ENCODE measurements at regions not wholly inside any gene's neighbourhood (a gene's known extent, or its start where the extent isn't known, plus 50 kb on each side); places are given as distances from the start of the nearest gene placed in this dataset.

DNA sequence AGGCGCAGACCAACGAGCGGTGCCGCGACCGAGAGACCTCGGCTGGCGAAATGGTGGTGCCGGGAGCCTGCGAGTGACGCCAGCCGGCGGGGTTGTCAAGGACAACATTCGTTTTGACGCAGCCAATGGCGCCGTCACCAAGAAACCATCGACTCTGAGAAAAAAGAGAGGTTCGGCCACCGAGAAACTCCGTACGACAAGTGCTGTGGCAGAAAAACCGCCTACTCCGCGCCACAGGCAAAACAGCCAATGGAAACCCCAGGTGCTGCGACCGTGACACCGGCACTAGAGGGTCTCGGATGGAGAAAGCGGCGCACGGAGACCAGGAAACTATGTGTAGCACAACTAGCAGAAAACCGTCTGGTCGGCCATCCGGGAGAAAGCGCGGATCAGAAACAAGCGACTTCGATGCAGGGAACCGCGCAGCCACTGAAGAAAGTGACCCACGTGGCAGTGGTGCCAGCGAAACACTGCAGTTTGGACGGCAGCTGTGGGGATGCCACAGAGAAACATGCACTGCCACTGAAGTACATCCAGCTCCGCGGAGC lies 88.8 kb downstream of the ANXA2R start:
- no peak for DNase-seq
- H3K27me3 Mint-ChIP-seq (ENCODE audit: unreplicated experiment), result peaks cover 1% of the 10 kb centered on the region
- H3K36me3 Mint-ChIP-seq (ENCODE audit: unreplicated experiment), result peaks cover 6% of the 10 kb centered on the region
- H3K4me1 Mint-ChIP-seq (ENCODE audit: low read depth, unreplicated experiment), result no peaks in the 10 kb centered on the region
- H3K4me3 Mint-ChIP-seq (ENCODE audit: unreplicated experiment), result no peak overlapping the region
- peaks cover 6% of the 10 kb centered on the region for H3K9me3 Mint-ChIP-seq (ENCODE audit: unreplicated experiment)
- TF ChIP-seq CTCF (IDR thresholded peaks at IDR 0.05; ENCODE audit: partially characterized antibody, unreplicated experiment), result no peak
- H3K27ac Mint-ChIP-seq (ENCODE audit: unreplicated experiment), result no peak overlapping the region

DNA sequence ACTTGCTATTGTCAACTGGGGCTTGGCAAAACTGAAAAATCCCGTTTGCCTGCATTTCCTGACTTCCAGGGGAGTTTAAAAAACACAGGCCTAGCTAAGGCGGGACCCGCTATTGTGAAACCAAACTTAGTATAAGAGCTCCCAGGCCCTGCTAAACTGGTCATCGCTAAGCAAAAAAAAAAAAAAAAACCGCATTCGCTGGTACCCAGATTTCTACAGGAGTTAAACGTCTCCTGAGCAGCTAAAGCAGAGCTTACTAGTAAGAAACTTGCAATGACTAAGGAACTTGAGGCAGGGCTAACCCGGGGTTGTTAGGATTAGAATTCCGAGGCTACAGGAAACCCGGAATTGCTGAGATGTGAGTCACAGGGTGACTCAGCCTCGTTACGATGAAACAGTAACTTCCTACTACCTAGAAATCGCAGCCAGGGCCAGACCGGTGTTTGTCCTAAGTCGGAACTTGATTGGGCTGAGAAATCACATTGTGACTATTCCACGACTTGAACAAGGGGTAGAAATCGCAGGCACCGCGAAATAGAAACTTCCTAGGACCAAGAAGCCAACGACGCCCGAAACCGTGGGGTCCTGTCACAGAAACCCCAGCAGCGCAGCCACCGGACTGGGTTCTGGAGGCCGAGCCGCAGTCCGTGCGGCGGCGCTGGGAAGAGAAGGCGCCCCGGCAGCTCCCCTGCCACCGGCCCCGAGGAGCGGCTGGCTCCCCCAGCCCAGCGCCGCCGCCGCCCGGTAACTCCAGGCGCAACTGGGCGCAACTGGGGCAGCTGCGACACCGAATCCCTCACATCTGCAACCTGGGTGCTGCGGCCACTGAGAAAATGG lies 89.4 kb downstream of the ANXA2R start:
- Mint-ChIP-seq H3K36me3 (ENCODE audit: unreplicated experiment) (peaks cover 6% of the 10 kb centered on the region), H3K27ac (ENCODE audit: unreplicated experiment) (no peak overlapping the region), H3K27me3 (ENCODE audit: unreplicated experiment) (peaks cover 1% of the 10 kb centered on the region), H3K9me3 (ENCODE audit: unreplicated experiment) (peaks cover 6% of the 10 kb centered on the region), H3K4me3 (ENCODE audit: unreplicated experiment) (peak overlapping the region; percentile 49), H3K4me1 (ENCODE audit: low read depth, unreplicated experiment) (no peaks in the 10 kb centered on the region)
- no peak for DNase-seq
- TF ChIP-seq CTCF (IDR thresholded peaks at IDR 0.05; ENCODE audit: partially characterized antibody, unreplicated experiment), result no peak

DNA sequence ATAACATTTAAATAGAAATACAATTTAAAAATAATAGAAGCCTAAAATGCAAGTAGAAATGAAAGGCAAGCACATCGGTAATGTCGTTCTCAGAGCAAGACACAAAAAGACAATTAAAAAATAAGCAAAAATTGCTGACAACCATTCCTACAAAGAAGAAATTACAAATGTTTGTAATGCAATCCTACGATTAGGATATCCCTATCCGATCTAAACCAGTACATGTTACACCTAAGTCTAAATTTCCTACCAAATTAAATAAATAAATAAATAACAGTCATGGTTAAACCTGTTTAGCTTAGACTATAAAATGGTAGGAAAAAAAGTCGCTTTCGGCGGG lies 90.0 kb downstream of the ANXA2R start:
- Mint-ChIP-seq H3K27me3 (ENCODE audit: unreplicated experiment) (peaks cover 1% of the 10 kb centered on the region), H3K36me3 (ENCODE audit: unreplicated experiment) (peaks cover 6% of the 10 kb centered on the region), H3K9me3 (ENCODE audit: unreplicated experiment) (peaks cover 6% of the 10 kb centered on the region), H3K4me1 (ENCODE audit: low read depth, unreplicated experiment) (no peaks in the 10 kb centered on the region), H3K27ac (ENCODE audit: unreplicated experiment) (no peak overlapping the region), H3K4me3 (ENCODE audit: unreplicated experiment) (no peak overlapping the region)
- TF ChIP-seq CTCF (IDR thresholded peaks at IDR 0.05; ENCODE audit: partially characterized antibody, unreplicated experiment), result no peak
- DNase-seq, result no peak

- no peak overlapping the region for H3K4me3 Mint-ChIP-seq (ENCODE audit: unreplicated experiment)
- no peak for DNase-seq
Measured at GRCh38 chr5:42949348-42950115, 90.6 kb downstream of the ANXA2R start.

More at GRCh38 chr5:42949348-42950115, 90.6 kb downstream of the ANXA2R start:
- H3K4me1 Mint-ChIP-seq (ENCODE audit: low read depth, unreplicated experiment), result no peaks in the 10 kb centered on the region
- no peak overlapping the region for H3K27ac Mint-ChIP-seq (ENCODE audit: unreplicated experiment)
- H3K27me3 Mint-ChIP-seq (ENCODE audit: unreplicated experiment), result peaks cover 1% of the 10 kb centered on the region
- no peak for TF ChIP-seq CTCF (IDR thresholded peaks at IDR 0.05; ENCODE audit: partially characterized antibody, unreplicated experiment)
- H3K36me3 Mint-ChIP-seq (ENCODE audit: unreplicated experiment), result peaks cover 6% of the 10 kb centered on the region
- peaks cover 6% of the 10 kb centered on the region for H3K9me3 Mint-ChIP-seq (ENCODE audit: unreplicated experiment)

Measured in glutamatergic neuron (in vitro differentiated cells).